ENCODE measurements at regions not wholly inside any gene's neighbourhood (a gene's known extent, or its start where the extent isn't known, plus 50 kb on each side); places are given as distances from the start of the nearest gene placed in this dataset.

GRCh38 chr2:16044946-16045456 lies 104.7 kb downstream of the MYCN start:
- Histone ChIP-seq H2BK120ac (replicated peaks; ENCODE audit: low read depth, low read length) (no peak overlapping the region), H3K4ac (replicated peaks; ENCODE audit: insufficient read length, low read depth, low read length) (no peak overlapping the region), H3K14ac (ENCODE audit: insufficient read length) (no peak overlapping the region), H3K23me2 (ENCODE audit: low read depth, low read length) (no peaks in the 10 kb centered on the region), H3K4me3 (ENCODE audit: extremely low read depth in 1 of 4, insufficient read depth in 2 of 4, low read depth in 3 of 4, low read length in 4 of 4) (no peak overlapping the region), H3K9ac (replicated peaks in 1 of 4; ENCODE audit: extremely low read depth in 1 of 4, low read depth in 3 of 4, low read length in 3 of 4) (no peak overlapping the region), H3K4me1 (replicated peaks in 1 of 4; ENCODE audit: control insufficient read depth in 3 of 4, insufficient read depth in 4 of 4, low read length in 3 of 4) (peaks cover 0 to 4% (median under 1%) of the 10 kb centered on the region in 4 experiments; a peak in 3 of 7 replicates), H4K5ac (ENCODE audit: insufficient read length, low read depth, low read length) (no peak overlapping the region), H2BK20ac (ENCODE audit: low read length) (no peak overlapping the region), H3K79me1 (ENCODE audit: low read depth, low read length) (no peaks in the 10 kb centered on the region), H3K36me3 (ENCODE audit: control insufficient read depth in 2 of 4, insufficient read depth in 4 of 4, low read length in 3 of 4) (no peaks in the 10 kb centered on the region), H3K18ac (ENCODE audit: extremely low read depth, low read length) (no peak overlapping the region), H3K56ac (replicated peaks; ENCODE audit: insufficient read length, low read depth, low read length) (no peak overlapping the region), H2AK5ac (ENCODE audit: low read depth, low read length) (no peak overlapping the region), H4K91ac (replicated peaks; ENCODE audit: insufficient read length, low read length) (no peak overlapping the region), H3K27me3 (replicated peaks in 1 of 4; ENCODE audit: control insufficient read depth in 3 of 4, extremely low read depth in 1 of 4, insufficient read depth in 3 of 4, low read length in 3 of 4) (no peaks in the 10 kb centered on the region; a peak in 1 of 7 replicates), H3K79me2 (ENCODE audit: control insufficient read depth in 1 of 2, insufficient read depth in 2 of 2, low read length in 2 of 2) (no peaks in the 10 kb centered on the region), H3K4me2 (ENCODE audit: insufficient read depth in 1 of 2, low read depth in 2 of 2, low read length in 2 of 2) (no peak overlapping the region), H3K9me3 (ENCODE audit: insufficient read depth in 2 of 2, low read depth in 1 of 2, low read length in 1 of 2) (no peaks in the 10 kb centered on the region), H3K27ac (ENCODE audit: low read depth, low read length) (no peak overlapping the region), H2BK15ac (ENCODE audit: low read length) (no peak overlapping the region), H4K20me1 (replicated peaks in 1 of 2; ENCODE audit: control insufficient read depth in 1 of 2, insufficient read depth in 2 of 2, low read length in 2 of 2) (no peaks in the 10 kb centered on the region), H4K8ac (ENCODE audit: extremely low read depth, insufficient read depth, low read length) (no peak overlapping the region), H2BK5ac (ENCODE audit: low read depth, low read length) (no peak overlapping the region), H2AFZ (ENCODE audit: low read length) (no peak overlapping the region), H2BK12ac (ENCODE audit: low read depth, low read length) (no peak overlapping the region), H3K23ac (ENCODE audit: insufficient read length) (no peak overlapping the region)
- ChIA-PET CTCF (ENCODE audit: partially characterized antibody) (interaction anchor here (0.6 to 1.1 kb wide), 3 partner anchors 10 to 237 kb away, joined by 3 to 5 read pairs (median 3); no protein-coding TSS in a partner anchor), POLR2A (ENCODE audit: partially characterized antibody) (no interaction called here)
- DNase-seq (ENCODE audit: low read depth in 1 of 2, low spot score in 2 of 2) (no peak), FAIRE-seq (no peak)
- no peak for TF ChIP-seq RXRA (IDR thresholded peaks at IDR 0.05; ENCODE audit: insufficient read depth, low read depth, low read length)
- TF ChIP-seq SUZ12 (IDR thresholded peaks at IDR 0.05; ENCODE audit: low read length), result no peak
- no peak for TF ChIP-seq EP300 (IDR thresholded peaks at IDR 0.05; ENCODE audit: borderline replicate concordance in 1 of 2, low read depth in 2 of 2, low read length in 2 of 2)
- TF ChIP-seq FOSL1 (IDR thresholded peaks at IDR 0.05; ENCODE audit: insufficient read depth, low read depth, low read length), result no peak
- no peak for TF ChIP-seq SP1 (IDR thresholded peaks at IDR 0.05; ENCODE audit: low read depth, low read length)
- TF ChIP-seq CHD2 (IDR thresholded peaks at IDR 0.05; ENCODE audit: low read length), result no peak
- no peak for TF ChIP-seq CREB1 (IDR thresholded peaks at IDR 0.05)
- no peak for TF ChIP-seq GABPA (IDR thresholded peaks at IDR 0.05; ENCODE audit: borderline replicate concordance, insufficient read depth, low read length)
- no peak for TF ChIP-seq TCF12 (IDR thresholded peaks at IDR 0.05; ENCODE audit: low read depth, low read length)
- WGBS, 2 experiments (ENCODE audit: extremely low coverage in 1 of 2, insufficient coverage in 1 of 2, insufficient read length in 1 of 2, insufficient replicate concordance in 2 of 2, low coverage in 1 of 2, low lambda C conversion rate in 2 of 2, missing lambda C conversion rate in 1 of 2), result 89% methylated on average over 6 of the region's 6 CpGs; no CpG with 5 or more reads in 1 of the 2 experiments

All from H1 (cell line).